Endothelial cell of umbilical vein (primary cell): ENCODE measurements at regions not wholly inside any gene's neighbourhood (a gene's known extent, or its start where the extent isn't known, plus 50 kb on each side); places are given as distances from the start of the nearest gene placed in this dataset.

Experiments used
- BruUV-seq: library from RNA; stranded (reverse); fragments of 400-500 nt; replicated peaks from 2 replicates; lab custom pipeline; 2021; lab: Mats Ljungman, UMichigan
- CTCF ChIA-PET: fragments of 300-600, 350-600 bp; sonication (Branson Sonifier 250); formaldehyde crosslinking; loops from one replicate; lab custom pipeline; 2021; ENCODE audit warnings: antibody characterized with exemption, inconsistent platforms; lab: Charles Lee
- POLR2A ChIA-PET: fragments of 300-600, 350-600 bp; sonication (Branson Sonifier 250); formaldehyde crosslinking; loops from one replicate; lab custom pipeline; 2021; ENCODE audit warnings: antibody characterized with exemption, inconsistent platforms; lab: Charles Lee
- DNase-seq: peaks from one replicate; pipeline ENCODE4 v3.0.0-alpha.2; 2011; ENCODE audit warnings: low read depth, low spot score
- FAIRE-seq: peaks from 2 replicates; lab custom pipeline; 2011; peaks lifted over from hg19 to GRCh38; lab: Jason Lieb, UNC
- H2AFZ ChIP-seq: 2 replicates; pipeline ENCODE4 v1.6.0; 2012; ENCODE audit warnings: low read depth, low read length, control low read depth, inconsistent platforms
- H3K27ac ChIP-seq: 2 replicates; pipeline ENCODE4 v1.5.1; 2011; ENCODE audit warnings: low read depth, mild to moderate bottlenecking, control low read depth, low read length, moderate library complexity; ENCODE audit not compliant: insufficient read depth
- H3K27me3 ChIP-seq, 2 experiments: 2 replicates each; pipeline versions ENCODE4 v1.6.0 to v1.6.1; 2011; ENCODE audit warnings: low read length in 2 of 2, mixed read lengths in 1 of 2; ENCODE audit not compliant: control insufficient read depth in 2 of 2, insufficient read depth in 2 of 2
- H3K36me3 ChIP-seq, 2 experiments: 2 replicates in 1 of 2; 3 replicates in 1 of 2; pipeline ENCODE4 v1.5.1; 2011; ENCODE audit warnings: low read length in 2 of 2, mild to moderate bottlenecking in 1 of 2, moderate library complexity in 1 of 2; ENCODE audit not compliant: control insufficient read depth in 2 of 2, insufficient read depth in 2 of 2; ENCODE audit errors: extremely low read depth in 1 of 2
- H3K4me1 ChIP-seq: 3 replicates; pipeline ENCODE4 v1.5.1; 2011; ENCODE audit warnings: mild to moderate bottlenecking, low read length; ENCODE audit not compliant: control insufficient read depth, insufficient read depth; ENCODE audit errors: extremely low read depth
- H3K4me2 ChIP-seq: 2 replicates; pipeline ENCODE4 v1.6.1; 2011; ENCODE audit warnings: low read length, control low read depth, mixed read lengths; ENCODE audit not compliant: insufficient read depth
- H3K4me3 ChIP-seq, 3 experiments: fragments of 200-600 bp in 1 of 3; sonication (generic), shearing (Covaris generic) in 1 of 3; replicated peaks in 1 of 3; 2 replicates each; pipeline ENCODE4 v1.5.1; 2011 to 2016; ENCODE audit warnings: control low read depth in 3 of 3, low read length in 3 of 3, mild to moderate bottlenecking in 2 of 3, inconsistent platforms in 1 of 3, low read depth in 1 of 3, moderate library complexity in 1 of 3; ENCODE audit not compliant: insufficient read depth in 1 of 3
- H3K79me2 ChIP-seq: 2 replicates; pipeline ENCODE4 v1.6.0; 2012; ENCODE audit warnings: low read length, inconsistent platforms; ENCODE audit not compliant: control insufficient read depth, insufficient read depth
- H3K9ac ChIP-seq: replicated peaks from 2 replicates; pipeline ENCODE3; 2011; ENCODE audit warnings: low read length, control low read depth; ENCODE audit not compliant: insufficient read depth; ENCODE audit errors: extremely low read depth
- H3K9me1 ChIP-seq: replicated peaks from 3 replicates; pipeline ENCODE4 v1.6.0; 2011; ENCODE audit warnings: mild to moderate bottlenecking, low read length; ENCODE audit not compliant: control insufficient read depth, insufficient read depth; ENCODE audit errors: extremely low read depth
- H3K9me3 ChIP-seq: replicated peaks from 2 replicates; pipeline ENCODE4 v1.5.1; 2012; ENCODE audit warnings: low read length, inconsistent platforms; ENCODE audit not compliant: control insufficient read depth, insufficient read depth
- H4K20me1 ChIP-seq: replicated peaks from 2 replicates; pipeline ENCODE3; 2011; ENCODE audit warnings: mild to moderate bottlenecking, low read length; ENCODE audit not compliant: control insufficient read depth, insufficient read depth; ENCODE audit errors: extremely low read depth
- EZH2 ChIP-seq: IDR thresholded peaks from 2 replicates; pipeline ENCODE4 v1.6.1; 2012; ENCODE audit warnings: borderline replicate concordance, low read depth, mild to moderate bottlenecking, moderate library complexity, low read length, inconsistent platforms; ENCODE audit not compliant: severe bottlenecking
- FOS ChIP-seq: IDR thresholded peaks from 2 replicates; pipeline ENCODE4 v1.6.1; 2011; ENCODE audit warnings: mild to moderate bottlenecking, low read length, moderate library complexity, borderline replicate concordance; ENCODE audit not compliant: insufficient read depth
- GATA2 ChIP-seq: IDR thresholded peaks from 2 replicates; pipeline ENCODE4 v1.7.0; 2011; ENCODE audit warnings: low read depth, mild to moderate bottlenecking, moderate library complexity, mixed read lengths, low read length; ENCODE audit not compliant: insufficient read length, insufficient read depth
- JUN ChIP-seq: IDR thresholded peaks from 2 replicates; pipeline ENCODE4 v1.6.1; 2011; ENCODE audit warnings: borderline replicate concordance, low read depth; ENCODE audit not compliant: insufficient read length, insufficient read depth
- MAX ChIP-seq: IDR thresholded peaks from 2 replicates; pipeline ENCODE4 v1.6.1; 2011; ENCODE audit not compliant: insufficient read depth, insufficient read length
- MYC ChIP-seq: IDR thresholded peaks from one replicate; pipeline ENCODE4 v1.6.1; 2011; ENCODE audit warnings: mild to moderate bottlenecking, low read depth, low read length
- POLR2A ChIP-seq: IDR thresholded peaks from 2 replicates; pipeline ENCODE4 v1.6.1; 2012; ENCODE audit warnings: low read depth, mild to moderate bottlenecking, control low read depth, low read length
- POLR2AphosphoS5 ChIP-seq: IDR thresholded peaks from 2 replicates; pipeline ENCODE4 v1.6.1; 2012; ENCODE audit warnings: low read depth, mild to moderate bottlenecking, control low read depth, low read length, moderate library complexity; ENCODE audit not compliant: insufficient read depth
- dilution Hi-C: fragments of 300-500 bp; cut with MboI; formaldehyde crosslinking; loops from one replicate; pipeline ENCODE4 v1.15.0; 2019; ENCODE audit warnings: low sequenced_read_pairs; ENCODE audit not compliant: extremely low pct_ligation_motif_present
- intact Hi-C: fragments of 100-400 bp; cut with micrococcal nuclease; formaldehyde crosslinking; loops from one replicate; pipeline ENCODE4 v1.10.0; 2022
- TF ChIP-seq, protein P1 (sequence below), 2 donors: IDR thresholded peaks; 1 replicate in 1 of 2; 2 replicates in 1 of 2; pipeline ENCODE4 v1.5.1; 2011; ENCODE audit warnings: low read length in 2 of 2, mild to moderate bottlenecking in 2 of 2, moderate library complexity in 2 of 2, control low read depth in 1 of 2, inconsistent platforms in 1 of 2, low read depth in 1 of 2; ENCODE audit not compliant: insufficient read depth in 1 of 2; ENCODE audit errors: extremely low read depth in 1 of 2

DNA sequence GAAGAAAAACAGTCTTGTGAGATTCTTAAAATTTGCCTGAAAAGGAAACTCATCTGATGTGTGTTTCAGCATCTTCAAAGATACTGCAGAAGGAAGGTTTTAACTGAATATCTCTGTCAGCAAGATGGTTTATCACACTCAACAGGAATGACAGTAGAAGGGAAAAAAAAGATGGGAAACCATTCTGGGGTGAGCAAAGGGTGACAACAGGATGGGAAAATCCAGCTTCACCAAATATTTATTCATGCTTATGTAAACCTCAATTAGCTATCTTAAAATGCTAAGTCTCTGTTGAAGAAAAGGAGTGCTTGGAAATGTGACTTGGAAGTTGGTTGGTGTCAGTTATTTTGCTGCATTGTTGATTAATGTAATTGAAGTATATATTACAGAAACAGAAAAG, 82.2 kb downstream of the FZD1 start:
- H3K4me3 ChIP-seq: no peak overlapping the region
- peaks cover 48% of the 10 kb centered on the region for H3K4me1 ChIP-seq
- no peak overlapping the region for H3K27ac ChIP-seq
- ChIA-PET CTCF (interaction anchor here (0.9 to 1.4 kb wide), 3 partner anchors 37 to 175 kb away, joined by 3 to 7 read pairs (median 3); no protein-coding TSS in a partner anchor), POLR2A (no interaction called here)
- intact Hi-C loops (no loop called here), dilution Hi-C loops (no loop called here)
- H3K9me3 ChIP-seq: no peaks in the 10 kb centered on the region
- no peaks in the 10 kb centered on the region for H3K9me1 ChIP-seq
- H3K79me2 ChIP-seq: no peaks in the 10 kb centered on the region
- H3K36me3 ChIP-seq: no peaks in the 10 kb centered on the region
- TF ChIP-seq JUN (no peak), MAX (no peak), FOS (no peak), EZH2 (no peak), POLR2AphosphoS5 (no peak), GATA2 (no peak), MYC (no peak), POLR2A (no peak)
- TF ChIP-seq, protein P1, sequence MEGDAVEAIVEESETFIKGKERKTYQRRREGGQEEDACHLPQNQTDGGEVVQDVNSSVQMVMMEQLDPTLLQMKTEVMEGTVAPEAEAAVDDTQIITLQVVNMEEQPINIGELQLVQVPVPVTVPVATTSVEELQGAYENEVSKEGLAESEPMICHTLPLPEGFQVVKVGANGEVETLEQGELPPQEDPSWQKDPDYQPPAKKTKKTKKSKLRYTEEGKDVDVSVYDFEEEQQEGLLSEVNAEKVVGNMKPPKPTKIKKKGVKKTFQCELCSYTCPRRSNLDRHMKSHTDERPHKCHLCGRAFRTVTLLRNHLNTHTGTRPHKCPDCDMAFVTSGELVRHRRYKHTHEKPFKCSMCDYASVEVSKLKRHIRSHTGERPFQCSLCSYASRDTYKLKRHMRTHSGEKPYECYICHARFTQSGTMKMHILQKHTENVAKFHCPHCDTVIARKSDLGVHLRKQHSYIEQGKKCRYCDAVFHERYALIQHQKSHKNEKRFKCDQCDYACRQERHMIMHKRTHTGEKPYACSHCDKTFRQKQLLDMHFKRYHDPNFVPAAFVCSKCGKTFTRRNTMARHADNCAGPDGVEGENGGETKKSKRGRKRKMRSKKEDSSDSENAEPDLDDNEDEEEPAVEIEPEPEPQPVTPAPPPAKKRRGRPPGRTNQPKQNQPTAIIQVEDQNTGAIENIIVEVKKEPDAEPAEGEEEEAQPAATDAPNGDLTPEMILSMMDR (IDR thresholded peaks at IDR 0.05; ENCODE audit: extremely low read depth in 1 of 2, insufficient read depth in 1 of 2, low read depth in 1 of 2, low read length in 2 of 2): no peak
- no TSS peak for BruUV-seq
- no peak overlapping the region for H3K4me2 ChIP-seq
- peak; percentile 9 for DNase-seq
- no peak overlapping the region for H2AFZ ChIP-seq
- H3K27me3 ChIP-seq: no peaks in the 10 kb centered on the region
- no peaks in the 10 kb centered on the region for H4K20me1 ChIP-seq
- FAIRE-seq: no peak
- H3K9ac ChIP-seq: no peak overlapping the region
